HL-60 (cell line): ENCODE measurements at regions not wholly inside any gene's neighbourhood (a gene's known extent, or its start where the extent isn't known, plus 50 kb on each side); places are given as distances from the start of the nearest gene placed in this dataset.

Source experiments
- DNase-seq, 2 experiments: peaks; one replicate each; pipeline ENCODE4 v3.0.0-alpha.2; 2010 to 2020; ENCODE audit warnings: low read depth in 1 of 2, low spot score in 1 of 2
- H3K27ac ChIP-seq: fragments of 250-450 bp; sonication (Bioruptor Pico); replicated peaks from 2 replicates; pipeline ENCODE4 v1.5.1; 2020; ENCODE audit warnings: mild to moderate bottlenecking, moderate library complexity
- H3K27me3 ChIP-seq: fragments of 250-450 bp; sonication (Bioruptor Pico); 2 replicates; pipeline ENCODE4 v1.5.1; 2021; ENCODE audit warnings: mild to moderate bottlenecking, moderate library complexity; ENCODE audit not compliant: insufficient read depth, poor library complexity, severe bottlenecking
- H3K4me3 ChIP-seq: replicated peaks from 2 replicates; pipeline ENCODE4 v1.5.1; 2011; ENCODE audit warnings: mild to moderate bottlenecking, control low read depth, low read length; ENCODE audit not compliant: insufficient read depth
- GABPA ChIP-seq: IDR thresholded peaks from 2 replicates; pipeline ENCODE4 v1.6.1; 2012; ENCODE audit warnings: low read depth
- POLR2AphosphoS5 ChIP-seq: IDR thresholded peaks from 2 replicates; pipeline ENCODE4 v1.6.1; 2012; ENCODE audit warnings: low read depth
- SPI1 ChIP-seq: IDR thresholded peaks from 2 replicates; pipeline ENCODE4 v1.6.1; 2012; ENCODE audit warnings: low read depth, mild to moderate bottlenecking, borderline replicate concordance
- TF ChIP-seq, protein P1 (sequence below): IDR thresholded peaks from 2 replicates; pipeline ENCODE4 v1.6.1; 2012; ENCODE audit warnings: low read depth; ENCODE audit not compliant: insufficient replicate concordance
- TF ChIP-seq, protein P2 (sequence below): IDR thresholded peaks from one replicate; pipeline ENCODE4 v1.5.1; 2011; ENCODE audit warnings: low read length, control low read depth, inconsistent platforms; ENCODE audit not compliant: insufficient read depth

DNA sequence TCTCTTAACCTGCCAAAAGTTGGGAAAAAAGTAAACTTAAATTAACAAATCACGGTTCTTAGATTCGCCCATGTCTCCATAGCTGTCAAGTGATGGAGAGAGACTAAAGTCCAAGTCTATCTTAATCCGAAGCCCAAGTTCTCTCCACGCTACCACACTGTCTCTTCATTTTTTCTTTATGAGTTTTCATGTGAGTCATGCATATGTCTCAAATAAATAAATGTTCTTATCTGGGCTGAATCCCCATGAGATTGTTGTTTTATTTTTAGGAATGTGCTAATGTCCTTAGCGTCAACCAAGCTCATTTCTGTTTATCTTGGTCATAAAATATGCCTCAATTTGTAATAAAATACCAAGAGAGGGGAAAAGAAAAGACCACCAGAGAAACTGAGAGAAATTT is 169.3 kb downstream of the RCHY1 start:
- TF ChIP-seq POLR2AphosphoS5 = no peak
- TF ChIP-seq, protein P1, sequence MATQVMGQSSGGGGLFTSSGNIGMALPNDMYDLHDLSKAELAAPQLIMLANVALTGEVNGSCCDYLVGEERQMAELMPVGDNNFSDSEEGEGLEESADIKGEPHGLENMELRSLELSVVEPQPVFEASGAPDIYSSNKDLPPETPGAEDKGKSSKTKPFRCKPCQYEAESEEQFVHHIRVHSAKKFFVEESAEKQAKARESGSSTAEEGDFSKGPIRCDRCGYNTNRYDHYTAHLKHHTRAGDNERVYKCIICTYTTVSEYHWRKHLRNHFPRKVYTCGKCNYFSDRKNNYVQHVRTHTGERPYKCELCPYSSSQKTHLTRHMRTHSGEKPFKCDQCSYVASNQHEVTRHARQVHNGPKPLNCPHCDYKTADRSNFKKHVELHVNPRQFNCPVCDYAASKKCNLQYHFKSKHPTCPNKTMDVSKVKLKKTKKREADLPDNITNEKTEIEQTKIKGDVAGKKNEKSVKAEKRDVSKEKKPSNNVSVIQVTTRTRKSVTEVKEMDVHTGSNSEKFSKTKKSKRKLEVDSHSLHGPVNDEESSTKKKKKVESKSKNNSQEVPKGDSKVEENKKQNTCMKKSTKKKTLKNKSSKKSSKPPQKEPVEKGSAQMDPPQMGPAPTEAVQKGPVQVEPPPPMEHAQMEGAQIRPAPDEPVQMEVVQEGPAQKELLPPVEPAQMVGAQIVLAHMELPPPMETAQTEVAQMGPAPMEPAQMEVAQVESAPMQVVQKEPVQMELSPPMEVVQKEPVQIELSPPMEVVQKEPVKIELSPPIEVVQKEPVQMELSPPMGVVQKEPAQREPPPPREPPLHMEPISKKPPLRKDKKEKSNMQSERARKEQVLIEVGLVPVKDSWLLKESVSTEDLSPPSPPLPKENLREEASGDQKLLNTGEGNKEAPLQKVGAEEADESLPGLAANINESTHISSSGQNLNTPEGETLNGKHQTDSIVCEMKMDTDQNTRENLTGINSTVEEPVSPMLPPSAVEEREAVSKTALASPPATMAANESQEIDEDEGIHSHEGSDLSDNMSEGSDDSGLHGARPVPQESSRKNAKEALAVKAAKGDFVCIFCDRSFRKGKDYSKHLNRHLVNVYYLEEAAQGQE = no peak
- TF ChIP-seq, protein P2, sequence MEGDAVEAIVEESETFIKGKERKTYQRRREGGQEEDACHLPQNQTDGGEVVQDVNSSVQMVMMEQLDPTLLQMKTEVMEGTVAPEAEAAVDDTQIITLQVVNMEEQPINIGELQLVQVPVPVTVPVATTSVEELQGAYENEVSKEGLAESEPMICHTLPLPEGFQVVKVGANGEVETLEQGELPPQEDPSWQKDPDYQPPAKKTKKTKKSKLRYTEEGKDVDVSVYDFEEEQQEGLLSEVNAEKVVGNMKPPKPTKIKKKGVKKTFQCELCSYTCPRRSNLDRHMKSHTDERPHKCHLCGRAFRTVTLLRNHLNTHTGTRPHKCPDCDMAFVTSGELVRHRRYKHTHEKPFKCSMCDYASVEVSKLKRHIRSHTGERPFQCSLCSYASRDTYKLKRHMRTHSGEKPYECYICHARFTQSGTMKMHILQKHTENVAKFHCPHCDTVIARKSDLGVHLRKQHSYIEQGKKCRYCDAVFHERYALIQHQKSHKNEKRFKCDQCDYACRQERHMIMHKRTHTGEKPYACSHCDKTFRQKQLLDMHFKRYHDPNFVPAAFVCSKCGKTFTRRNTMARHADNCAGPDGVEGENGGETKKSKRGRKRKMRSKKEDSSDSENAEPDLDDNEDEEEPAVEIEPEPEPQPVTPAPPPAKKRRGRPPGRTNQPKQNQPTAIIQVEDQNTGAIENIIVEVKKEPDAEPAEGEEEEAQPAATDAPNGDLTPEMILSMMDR = no peak
- TF ChIP-seq GABPA = no peak
- no peak for TF ChIP-seq SPI1
- DNase-seq = no peak

GRCh38 chr4:75343333-75343732 is 170.9 kb downstream of the RCHY1 start:
- H3K27me3 ChIP-seq = no peaks in the 10 kb centered on the region
- no peak for DNase-seq
- no peak overlapping the region for H3K4me3 ChIP-seq
- TF ChIP-seq GABPA = no peak
- TF ChIP-seq SPI1 = no peak
- TF ChIP-seq, protein P2 = no peak
- TF ChIP-seq POLR2AphosphoS5 = no peak
- TF ChIP-seq, protein P1 = no peak
- H3K27ac ChIP-seq = no peak overlapping the region

More for the DNA sequence above, 169.3 kb downstream of the RCHY1 start:
- Histone ChIP-seq H3K27me3 (no peaks in the 10 kb centered on the region), H3K4me3 (no peak overlapping the region), H3K27ac (no peak overlapping the region)

- DNase-seq = no peak
- TF ChIP-seq, protein P2 = no peak
- TF ChIP-seq, protein P1 = no peak
- TF ChIP-seq SPI1 (no peak), GABPA (no peak), POLR2AphosphoS5 (no peak)
- no peaks in the 10 kb centered on the region for H3K27me3 ChIP-seq
- no peak overlapping the region for H3K27ac ChIP-seq
- H3K4me3 ChIP-seq = no peak overlapping the region
Measured at GRCh38 chr4:75340561-75340960, 173.6 kb downstream of the RCHY1 start.
